DMS153 (cell line): ENCODE measurements at regions not wholly inside any gene's neighbourhood (a gene's known extent, or its start where the extent isn't known, plus 50 kb on each side); places are given as distances from the start of the nearest gene placed in this dataset.

ENCODE experiments used
- DNase-seq: peaks from one replicate; lab custom pipeline; 2025; lab: John Stamatoyannopoulos, UW

GRCh38 chr6:54440549-54440948 lies 132.3 kb downstream of the TINAG start:
- no peak for DNase-seq

DNA sequence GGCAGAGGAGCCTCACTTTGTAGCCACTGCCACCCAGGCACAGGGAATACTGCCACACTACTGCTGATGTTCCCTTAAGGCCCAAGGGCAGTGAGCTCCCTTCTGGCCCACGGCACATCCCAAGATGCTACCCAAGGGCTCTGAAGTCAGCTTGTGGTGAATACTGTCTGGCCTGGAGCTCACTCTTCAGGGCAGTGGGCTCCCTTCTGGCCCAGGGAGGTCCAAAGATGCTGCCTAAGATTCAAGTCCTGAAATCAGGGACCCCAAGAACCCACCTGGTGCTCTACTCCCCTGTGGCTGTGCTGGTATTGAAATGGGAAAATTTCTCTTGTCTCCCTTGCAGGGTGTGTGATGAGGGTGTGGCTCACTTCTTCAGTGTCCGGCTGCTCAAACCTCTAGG lies 132.8 kb downstream of the TINAG start:
- no peak for DNase-seq

DNA sequence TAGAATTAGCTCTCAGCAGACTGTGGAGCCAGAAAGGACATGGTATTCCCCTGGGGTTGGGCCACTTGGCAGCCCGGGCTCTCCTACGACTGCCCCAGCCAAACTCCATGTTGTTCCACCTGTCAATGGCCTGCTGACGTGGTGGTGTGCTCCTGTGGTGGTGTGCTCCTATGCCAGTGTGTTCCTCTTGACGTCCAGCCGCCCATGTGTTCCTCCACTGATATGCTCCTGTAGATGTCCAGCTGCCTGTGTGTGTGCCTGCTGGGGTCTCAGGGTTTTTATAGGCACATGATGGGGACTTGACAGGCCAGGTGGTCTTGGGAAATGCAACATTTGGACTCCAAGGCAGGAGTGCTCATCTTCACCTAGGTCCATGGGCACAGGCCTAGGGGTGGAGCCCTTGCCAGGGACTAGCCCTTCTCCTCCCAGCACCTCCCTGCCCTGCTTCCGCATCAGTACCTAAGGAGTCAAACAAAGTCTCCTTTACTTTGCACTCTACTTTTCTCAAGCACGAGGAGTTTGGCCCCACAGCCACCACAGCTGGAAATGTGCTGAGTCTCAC lies 133.5 kb downstream of the TINAG start:
- DNase-seq: no peak

- DNase-seq: no peak
These were observed 137.0 kb downstream of the TINAG start for GRCh38 chr6:54445207-54445606.

- no peak for DNase-seq
These were observed 140.4 kb downstream of the TINAG start for GRCh38 chr6:54448617-54449016.

- DNase-seq: no peak
These were observed 143.3 kb downstream of the TINAG start for GRCh38 chr6:54451516-54451915.

DNA sequence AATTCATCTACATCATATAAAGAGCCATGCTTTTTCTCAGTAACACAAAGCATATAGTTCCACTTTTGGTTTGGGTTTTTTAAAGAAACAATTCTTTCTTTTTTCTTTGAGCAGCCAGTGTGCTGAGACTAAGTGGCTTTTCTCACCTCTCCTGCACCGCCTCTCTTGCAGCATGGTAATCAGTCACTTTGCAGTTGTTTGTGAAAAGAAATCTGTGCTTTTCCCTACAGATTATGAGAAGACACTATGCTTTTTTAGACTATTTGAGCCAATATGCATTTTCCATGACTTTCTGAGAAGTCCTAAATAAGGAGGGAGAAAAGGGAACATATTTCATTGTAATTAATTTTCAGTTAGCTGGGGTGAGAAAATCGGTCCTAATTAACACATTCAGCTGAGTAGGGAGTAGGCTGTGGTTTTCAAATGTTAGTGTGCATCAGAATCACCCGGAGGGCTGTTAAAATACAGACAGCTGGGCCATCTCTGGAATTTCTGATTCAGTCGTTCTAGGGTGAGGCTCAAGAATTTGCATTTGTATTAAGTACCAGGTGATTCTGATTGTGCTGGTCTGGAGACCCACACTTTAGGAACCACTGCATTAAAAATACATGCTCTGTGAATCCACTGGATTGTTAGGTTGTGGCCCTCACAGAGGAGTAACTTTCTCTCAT lies 155.2 kb downstream of the TINAG start:
- no peak for DNase-seq

DNA sequence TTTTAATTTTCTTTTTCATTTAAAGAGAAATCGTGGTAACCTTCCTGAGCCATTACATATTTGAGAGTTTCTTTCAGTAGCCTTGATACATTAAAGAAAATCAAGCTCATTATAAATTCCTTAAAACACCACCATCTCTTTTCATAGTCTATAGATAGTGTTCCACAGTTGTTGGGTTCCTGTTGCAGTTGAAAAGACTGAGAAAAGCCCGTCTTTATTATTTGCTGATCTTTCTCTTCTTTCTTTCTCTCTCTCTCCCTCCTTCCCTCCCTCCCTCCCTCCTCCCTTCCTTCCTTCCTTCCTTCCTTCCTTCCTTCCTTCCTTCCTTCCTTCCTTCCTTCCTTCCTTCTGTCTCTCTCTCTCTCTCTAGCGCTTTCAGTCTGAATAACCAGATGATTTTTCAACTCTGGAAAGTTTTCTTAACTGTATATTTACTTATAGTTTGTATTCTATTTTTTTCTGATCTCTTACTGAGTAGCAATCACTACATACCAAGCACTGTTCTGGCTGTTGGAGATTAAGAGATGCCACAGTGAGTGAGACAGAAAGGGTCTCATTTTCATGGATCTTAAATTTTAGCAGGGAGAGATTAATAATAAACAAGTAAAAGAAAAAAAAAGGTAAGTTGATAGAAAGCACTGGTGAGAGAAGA lies 157.5 kb downstream of the TINAG start:
- DNase-seq: no peak

DNA sequence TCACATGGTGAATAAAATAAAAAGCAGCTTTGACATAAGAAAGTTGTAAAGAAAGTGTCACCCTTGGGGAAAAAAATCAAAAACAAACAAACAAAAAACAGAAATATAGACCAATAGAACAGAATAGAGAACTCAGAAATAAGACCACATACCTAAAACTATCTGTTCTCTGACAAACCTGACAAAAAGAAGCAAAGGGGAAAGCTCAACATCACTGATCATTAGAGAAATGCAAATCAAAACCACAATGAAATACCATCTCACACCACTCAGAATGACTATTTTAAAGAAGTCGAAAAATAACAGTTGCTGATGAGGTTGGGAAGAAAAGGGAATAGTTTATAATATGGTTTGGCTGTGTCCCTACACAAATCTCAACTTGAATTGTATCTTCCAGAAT lies 159.1 kb downstream of the TINAG start:
- DNase-seq: no peak

DNA sequence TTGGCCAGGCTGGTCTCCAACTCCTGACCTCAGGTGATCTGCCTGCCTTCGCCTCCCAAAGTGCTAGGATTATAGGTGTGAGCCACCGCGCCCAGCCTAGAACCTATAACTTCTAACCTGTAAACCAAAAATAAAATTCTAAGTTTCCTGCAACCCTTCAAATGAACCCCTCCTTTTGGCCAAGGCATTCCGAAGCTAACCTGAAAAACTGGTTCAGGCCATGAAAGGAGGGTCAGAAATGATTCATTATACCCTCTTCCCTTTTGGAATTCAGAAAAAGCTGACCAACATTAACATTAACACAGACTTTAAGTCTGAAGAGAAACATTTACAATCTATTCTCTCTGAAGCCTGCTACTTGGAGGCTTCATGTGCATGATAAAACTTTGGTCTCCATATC lies 165.1 kb downstream of the TINAG start:
- no peak for DNase-seq

DNA sequence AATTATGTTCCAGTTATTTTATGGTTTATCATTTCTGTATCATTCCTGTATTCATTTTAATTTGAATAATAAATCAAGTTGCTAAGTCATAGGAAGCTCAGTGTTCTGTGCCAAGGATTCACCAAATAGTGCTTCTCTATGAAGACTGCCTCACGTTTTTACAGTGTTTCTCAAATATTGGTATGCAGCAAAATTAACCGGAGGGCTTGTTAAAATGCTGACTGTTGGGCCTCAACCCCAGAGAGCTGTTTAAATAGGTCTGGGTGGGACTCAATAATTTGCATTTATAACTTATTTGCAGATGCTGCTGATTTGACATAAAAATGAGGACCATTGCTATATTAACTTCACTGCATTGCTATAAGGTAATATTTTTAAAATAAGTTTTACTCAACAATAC lies 166.7 kb downstream of the TINAG start:
- DNase-seq: no peak

- DNase-seq: no peak
These were observed 172.8 kb downstream of the TINAG start for GRCh38 chr6:54481091-54481490.

DNA sequence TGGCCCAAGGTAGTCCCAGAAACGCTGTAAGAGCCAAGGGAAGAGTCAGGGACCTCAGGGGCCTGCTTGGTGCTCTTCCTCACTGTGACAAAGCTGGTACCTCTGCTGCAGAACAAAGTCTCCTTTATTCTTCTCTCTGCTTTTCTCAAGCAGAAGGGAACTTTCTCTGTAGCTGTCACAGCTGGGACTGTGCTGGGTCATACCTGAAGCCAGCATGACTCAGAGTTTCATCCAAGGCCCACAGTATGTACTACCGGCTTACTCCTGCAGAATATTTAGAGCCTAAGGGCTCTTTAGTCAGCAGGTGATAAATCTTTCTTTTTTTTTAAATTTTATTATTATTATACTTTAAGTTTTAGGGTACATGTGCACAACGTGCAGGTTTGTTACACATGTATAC lies 183.2 kb downstream of the TINAG start:
- no peak for DNase-seq

GRCh38 chr6:54493138-54493537 lies 184.9 kb downstream of the TINAG start:
- no peak for DNase-seq

- no peak for DNase-seq
These were observed 194.9 kb downstream of the TINAG start for GRCh38 chr6:54503144-54503543.

DNA sequence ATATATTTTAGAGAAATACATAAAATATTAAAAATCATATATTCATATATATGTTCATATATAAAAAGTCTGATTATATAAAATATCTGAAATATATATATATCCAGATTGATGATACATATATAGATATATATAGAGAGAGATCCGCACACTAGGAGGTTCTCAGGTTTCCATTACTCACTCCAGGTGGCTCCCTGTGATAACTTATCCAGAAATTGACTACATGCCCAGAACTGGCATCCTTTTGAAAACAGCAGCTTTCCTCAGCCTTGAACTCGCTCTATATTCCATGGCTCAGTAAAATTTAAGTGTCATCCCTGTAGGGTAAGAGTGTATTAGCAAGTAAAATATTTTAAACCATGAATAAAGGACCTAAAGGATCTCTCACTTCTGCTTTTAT lies 206.8 kb downstream of the TINAG start:
- no peak for DNase-seq

GRCh38 chr6:54515713-54516112 lies 207.5 kb downstream of the TINAG start:
- DNase-seq: no peak

DNA sequence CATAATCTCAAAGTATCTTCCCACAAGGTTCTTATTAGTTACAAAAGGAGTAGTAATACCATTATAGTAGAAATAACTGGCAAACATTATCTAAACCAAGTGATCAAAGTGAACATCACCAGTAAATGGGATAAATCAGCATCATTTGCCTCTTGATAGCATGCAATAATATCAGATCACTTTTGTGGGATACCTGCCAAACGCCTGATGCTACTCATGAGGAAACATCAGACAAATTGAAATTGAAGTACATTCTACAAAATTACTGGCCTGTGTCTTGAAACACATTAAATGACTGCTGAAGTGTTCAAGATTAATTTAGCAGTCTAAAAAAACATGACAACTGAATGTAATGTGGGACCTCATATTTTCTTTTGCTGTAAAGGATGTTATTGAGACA lies 208.1 kb downstream of the TINAG start:
- DNase-seq: no peak

GRCh38 chr6:54519161-54519560 lies 210.9 kb downstream of the TINAG start:
- no peak for DNase-seq

- DNase-seq: no peak
These were observed 217.5 kb downstream of the TINAG start for GRCh38 chr6:54525731-54526130.

GRCh38 chr6:54533567-54533966 lies 225.3 kb downstream of the TINAG start:
- DNase-seq: no peak

GRCh38 chr6:54535568-54535967 lies 227.3 kb downstream of the TINAG start:
- DNase-seq: no peak

- DNase-seq: no peak
These were observed 233.3 kb downstream of the TINAG start for GRCh38 chr6:54541541-54541940.

DNA sequence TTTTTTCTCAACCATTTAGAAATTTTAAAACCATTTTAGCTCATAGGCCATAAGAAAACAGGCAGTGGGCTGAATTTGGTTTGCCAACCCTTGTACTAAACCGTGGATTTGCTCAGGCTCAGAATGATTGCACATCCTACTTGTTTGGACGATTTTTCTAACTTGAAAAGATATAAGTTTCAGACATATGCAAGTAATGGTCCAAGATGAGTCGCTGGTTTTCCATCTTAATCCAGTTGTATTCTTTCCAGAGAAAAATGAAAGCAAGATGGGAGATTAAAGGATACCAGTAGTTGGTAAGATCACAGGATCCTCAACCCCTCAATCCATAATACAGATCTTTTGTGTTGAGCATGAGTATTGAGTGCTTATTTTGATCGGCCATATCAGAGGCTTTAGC lies 250.9 kb downstream of the TINAG start:
- DNase-seq: no peak
